ENCODE measurements at regions not wholly inside any gene's neighbourhood (a gene's known extent, or its start where the extent isn't known, plus 50 kb on each side); places are given as distances from the start of the nearest gene placed in this dataset.
A peak's percentile ranks its signal among the peaks of the same experiment; 100 is the strongest.
"Not testable (repeated sequence)": the region's sequence is repeated elsewhere in the genome, so short reads cannot be mapped to it uniquely, and the experiment has no call there.

DNA sequence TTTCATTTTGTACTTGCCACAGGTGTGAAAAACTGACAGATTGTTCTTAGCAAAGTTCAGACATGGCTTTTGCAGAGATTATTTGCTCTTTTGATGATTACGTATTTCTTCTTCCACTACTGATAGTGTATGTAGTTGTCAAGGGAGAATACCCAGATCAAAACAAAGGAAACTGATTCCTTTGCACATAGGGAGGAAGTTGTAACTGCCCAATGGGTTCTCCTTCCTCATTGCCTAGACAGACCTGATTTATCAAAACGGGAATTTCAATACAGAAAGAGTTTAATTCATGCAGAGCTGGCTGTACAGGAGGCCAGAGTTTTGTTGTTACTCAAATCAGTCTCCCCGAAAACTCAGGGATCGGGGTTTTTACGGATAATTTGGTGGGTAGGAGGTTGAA is 214.7 kb downstream of the BCAS1 start:
- no peak for DNase-seq

DNA sequence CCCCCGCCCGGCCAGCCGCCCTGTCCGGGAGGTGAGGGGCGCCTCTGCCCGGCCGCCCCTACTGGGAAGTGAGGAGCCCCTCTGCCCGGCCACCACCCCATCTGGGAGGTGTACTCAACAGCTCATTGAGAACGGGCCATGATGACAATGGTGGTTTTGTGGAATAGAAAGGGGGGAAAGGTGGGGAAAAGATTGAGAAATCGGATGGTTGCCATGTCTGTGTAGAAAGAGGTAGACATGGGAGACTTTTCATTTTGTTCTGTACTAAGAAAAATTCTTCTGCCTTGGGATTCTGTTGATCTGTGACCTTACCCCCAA is 215.8 kb downstream of the BCAS1 start:
- not testable (repeated sequence) for DNase-seq

DNA sequence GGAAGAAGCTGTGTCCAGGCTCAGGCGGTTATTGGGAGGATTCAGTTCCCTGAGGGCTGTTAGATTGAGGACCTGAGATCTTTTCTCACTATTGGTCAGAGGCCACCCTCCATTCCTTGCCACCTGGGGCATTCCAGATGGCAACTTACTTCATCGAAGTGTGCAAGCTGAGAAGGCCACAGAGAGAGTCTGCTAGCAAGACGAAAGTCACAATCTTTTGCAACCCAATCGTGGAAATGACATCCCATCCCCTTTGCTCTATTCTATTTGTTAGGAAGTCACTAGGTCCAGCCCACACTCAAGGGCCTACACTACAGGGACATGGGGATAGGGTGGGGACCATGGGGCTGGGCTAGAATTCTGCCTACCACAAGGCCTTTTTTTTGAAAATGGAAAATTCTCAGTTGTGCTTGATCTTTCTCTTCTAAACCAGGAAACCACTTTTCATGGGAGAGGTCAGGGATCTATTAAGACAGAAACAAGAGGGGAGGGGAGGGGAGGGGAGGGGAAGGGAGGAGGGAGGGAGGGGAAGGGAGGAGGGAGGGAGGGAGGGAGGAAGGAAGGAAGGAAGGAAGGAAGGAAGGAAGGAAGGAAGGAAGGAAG is 217.2 kb downstream of the BCAS1 start:
- DNase-seq, result no peak

DNA sequence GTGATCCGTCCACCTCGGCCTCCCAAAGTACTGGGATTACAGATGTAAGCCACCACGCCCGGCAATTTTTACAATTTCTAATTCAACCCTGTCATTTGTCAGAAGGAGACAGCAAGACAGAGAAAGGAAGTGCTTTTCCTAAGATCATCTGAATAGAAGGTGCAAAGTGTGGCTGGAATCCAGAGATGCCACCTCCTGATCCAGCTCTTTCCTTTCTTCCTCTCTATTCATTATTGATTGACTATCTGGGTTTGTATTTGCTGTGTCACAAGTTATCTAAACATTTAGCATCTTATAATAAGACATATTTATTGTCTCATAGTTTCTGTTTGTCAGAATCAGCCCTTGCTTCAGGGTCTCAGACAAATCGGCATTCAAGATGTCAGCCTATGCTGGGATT is 217.7 kb downstream of the BCAS1 start:
- no peak for DNase-seq

DNA sequence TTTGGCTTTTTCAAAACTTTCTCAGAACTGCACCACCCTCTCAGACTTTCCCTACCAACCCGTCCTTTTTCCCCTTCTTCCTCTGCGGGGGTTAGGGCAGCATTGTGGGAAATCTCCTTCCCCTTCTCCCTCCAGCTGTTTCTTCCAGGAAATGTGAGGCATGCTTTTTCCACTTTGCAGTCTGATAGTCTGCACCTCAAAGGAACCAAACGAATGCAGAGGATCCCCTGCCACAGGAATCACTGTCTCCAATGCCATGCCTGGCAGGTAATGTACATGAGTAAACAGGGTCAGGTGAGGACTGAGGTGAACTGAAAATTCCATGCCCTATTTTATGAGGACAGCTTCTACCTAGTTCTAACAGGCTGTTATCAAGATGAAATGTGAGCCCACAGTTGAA is 218.4 kb downstream of the BCAS1 start:
- no peak for DNase-seq

DNA sequence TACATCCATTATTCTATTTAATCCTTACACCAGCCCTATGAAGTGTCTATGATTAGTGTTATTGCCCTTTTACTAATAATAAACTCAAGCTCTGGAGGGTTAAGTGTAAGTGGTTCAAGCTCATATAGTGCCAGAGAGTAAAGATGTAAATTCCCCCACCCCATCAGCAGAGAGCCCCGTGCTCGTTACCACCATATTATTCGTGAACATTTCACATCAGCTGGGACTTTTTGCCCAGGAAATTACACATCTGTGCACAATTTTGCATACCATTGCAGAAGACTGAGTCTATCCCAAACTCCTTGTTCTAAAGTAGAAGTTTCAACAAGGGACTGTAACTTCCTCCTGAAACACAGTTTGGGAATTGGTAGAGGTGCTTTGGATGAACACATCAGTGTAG is 220.1 kb downstream of the BCAS1 start:
- no peak for DNase-seq

DNA sequence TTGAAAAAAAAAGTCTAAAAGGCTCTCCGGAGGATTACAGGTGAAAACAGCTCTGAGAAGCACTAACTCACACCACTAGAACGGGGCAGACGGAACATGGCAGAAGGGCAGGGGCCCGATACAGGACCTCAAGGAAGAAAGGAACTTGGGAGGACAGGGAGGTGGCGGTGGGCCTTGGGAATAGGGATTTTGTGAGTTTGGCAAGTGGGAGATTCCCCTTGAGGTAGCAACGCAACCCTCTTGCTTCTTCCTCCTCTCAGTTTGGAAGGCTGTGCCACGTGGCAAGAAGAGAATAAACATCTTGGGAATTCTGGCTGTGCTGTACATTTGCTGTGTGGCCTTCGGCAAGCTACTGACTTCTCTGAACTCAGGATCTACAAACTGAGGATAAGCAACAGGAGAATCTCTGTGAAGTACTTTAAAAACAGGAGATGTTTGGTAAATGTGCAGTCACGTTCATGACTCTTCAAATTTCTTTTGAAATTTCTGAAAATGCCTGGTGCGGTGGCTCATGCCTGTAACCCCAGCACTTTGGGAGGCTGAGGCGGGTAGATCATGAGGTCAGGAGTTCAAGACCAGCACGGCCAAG is 220.8 kb downstream of the BCAS1 start:
- no peak for DNase-seq

DNA sequence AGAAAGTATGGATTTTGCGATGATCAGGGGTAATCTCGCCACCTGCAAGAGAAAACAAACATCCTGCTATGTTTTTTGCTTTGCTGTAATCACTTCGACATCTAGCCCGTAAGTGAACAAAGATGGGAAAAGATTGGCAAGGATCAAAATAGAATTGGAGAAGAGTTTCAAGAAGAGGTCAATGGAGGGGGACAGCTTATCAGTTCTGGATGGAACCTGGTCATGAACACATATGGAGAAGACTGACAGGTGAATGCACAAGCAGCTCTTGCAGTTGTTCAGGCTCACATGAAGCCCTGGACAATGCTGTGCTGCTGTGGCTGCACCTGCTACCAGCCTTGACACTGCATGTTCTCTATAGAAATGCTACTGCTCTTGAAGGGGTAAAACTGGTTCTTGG is 222.1 kb downstream of the BCAS1 start:
- no peak for DNase-seq

DNA sequence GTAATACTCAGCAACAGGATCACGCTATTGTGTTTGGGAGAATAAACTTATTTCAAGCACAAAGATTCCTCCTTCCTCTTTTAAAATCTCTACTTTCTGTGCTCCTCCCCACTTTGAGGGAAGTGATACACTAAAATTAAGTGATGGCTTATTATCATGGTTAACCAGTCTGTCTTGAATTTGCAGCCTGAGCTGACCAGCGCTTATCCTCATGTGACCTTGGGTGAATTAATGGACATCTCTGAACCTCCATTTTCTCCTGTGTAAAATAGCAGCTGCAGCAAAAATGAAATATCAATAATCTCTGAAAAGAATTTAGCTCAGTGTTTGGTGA is 222.6 kb downstream of the BCAS1 start:
- DNase-seq, result no peak

DNA sequence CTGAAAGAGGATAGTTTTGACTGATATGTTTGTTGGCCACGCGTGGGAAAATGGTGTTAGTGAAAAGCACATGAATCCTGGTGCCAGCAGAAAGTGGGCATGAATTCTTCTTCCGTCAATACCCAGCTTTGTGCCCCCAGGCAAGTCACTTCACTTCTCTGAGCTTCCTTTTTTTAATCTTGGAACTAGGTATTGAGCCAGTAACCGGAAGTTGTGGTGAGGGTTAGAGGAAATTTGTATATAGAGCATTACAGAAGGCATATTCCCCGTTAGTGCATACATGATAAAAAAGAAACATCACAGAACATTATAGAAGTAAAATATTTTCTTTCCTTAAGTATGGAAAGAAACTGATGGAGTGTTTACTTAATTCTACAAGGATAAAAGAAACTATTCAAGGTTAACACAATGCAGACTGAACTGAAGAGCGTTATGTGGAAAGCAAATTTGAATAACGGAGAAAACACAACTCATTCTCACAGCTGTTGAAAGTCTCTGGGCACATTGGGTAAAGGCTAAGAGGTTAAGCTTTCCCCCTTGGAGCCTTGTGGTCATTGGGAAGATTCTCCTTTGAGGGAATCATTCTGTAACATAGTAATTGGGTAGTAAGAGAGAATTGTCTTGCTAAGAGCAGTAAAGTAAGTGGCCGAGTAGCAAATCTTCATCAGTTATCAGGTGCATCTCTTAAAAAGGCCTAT is 223.1 kb downstream of the BCAS1 start:
- DNase-seq, result no peak

DNA sequence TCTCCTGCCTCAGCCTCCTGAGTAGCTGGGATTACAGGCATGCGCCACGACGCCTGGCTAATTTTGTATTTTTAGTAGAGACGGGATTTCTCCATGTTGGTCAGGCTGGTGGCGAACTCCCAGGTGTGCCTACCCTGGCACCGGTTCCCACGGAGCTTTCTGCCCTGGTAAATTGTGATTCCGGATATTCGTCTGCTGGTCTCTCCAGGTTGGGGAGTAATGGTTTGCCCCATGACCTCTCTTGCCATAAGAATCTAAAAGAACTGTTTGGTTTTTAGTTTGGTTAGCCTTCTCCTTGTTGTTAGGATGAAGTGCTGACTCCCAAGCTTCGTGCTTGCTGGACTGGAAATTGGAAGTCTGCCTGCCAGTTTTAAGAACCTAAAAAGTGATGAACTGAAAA is 223.8 kb downstream of the BCAS1 start:
- DNase-seq, result no peak

DNA sequence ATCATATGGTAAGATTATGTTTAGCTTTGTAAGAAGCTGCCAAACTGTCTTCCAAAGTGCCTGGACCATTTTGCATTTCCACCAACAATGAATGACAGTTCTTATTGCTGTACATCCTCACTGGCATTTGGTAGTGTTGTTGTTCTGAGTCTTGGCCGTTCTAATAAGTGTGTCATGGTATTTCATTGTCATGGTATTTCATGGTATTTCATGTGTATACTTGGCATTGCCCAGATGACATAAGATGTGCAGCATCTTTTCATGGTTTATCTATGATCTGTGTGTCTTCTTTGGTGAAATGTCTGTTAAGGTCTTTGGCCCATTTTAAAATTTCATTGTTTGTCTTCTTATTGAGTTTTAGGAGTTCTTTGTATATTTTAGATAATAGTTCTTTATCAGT is 224.4 kb downstream of the BCAS1 start:
- DNase-seq, result peak; percentile 46

DNA sequence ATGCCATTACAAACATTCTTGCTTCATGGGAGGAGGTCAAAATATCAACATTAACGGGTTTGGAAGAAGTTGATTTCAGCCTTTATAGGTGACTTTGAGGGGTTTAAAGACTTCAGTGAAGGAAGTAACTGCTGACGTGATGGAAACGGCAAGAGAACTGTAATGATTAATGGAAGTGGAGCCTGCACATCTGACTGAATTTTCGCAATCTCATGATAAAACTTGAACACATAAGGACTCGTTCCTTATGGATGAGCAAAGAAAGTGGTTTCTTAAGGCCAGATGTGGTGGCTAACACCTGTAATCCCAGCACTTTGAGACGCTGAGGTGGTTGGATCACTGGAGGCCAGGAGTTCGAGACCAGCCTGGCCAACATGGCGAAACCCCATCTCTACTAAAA is 226.1 kb downstream of the BCAS1 start:
- DNase-seq, result no peak

DNA sequence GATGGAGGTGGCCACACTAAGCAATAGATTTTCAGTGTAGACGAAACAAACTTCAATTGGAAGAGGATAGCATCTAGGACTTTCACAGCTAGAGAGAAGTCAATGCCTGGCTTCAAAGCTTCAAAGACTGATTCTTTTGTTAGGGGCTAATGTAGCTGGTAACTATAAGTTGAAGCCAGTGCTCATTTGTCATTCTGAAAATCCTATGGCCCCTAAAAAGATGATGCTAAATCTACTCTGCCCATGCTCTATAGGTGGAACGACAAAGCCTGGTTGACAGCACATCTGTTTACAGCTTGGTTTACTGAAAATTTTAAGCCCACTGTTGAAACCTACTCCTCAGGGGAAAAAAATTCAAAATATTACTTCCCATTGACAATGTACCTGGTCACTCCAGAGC is 226.7 kb downstream of the BCAS1 start:
- DNase-seq, result no peak

DNA sequence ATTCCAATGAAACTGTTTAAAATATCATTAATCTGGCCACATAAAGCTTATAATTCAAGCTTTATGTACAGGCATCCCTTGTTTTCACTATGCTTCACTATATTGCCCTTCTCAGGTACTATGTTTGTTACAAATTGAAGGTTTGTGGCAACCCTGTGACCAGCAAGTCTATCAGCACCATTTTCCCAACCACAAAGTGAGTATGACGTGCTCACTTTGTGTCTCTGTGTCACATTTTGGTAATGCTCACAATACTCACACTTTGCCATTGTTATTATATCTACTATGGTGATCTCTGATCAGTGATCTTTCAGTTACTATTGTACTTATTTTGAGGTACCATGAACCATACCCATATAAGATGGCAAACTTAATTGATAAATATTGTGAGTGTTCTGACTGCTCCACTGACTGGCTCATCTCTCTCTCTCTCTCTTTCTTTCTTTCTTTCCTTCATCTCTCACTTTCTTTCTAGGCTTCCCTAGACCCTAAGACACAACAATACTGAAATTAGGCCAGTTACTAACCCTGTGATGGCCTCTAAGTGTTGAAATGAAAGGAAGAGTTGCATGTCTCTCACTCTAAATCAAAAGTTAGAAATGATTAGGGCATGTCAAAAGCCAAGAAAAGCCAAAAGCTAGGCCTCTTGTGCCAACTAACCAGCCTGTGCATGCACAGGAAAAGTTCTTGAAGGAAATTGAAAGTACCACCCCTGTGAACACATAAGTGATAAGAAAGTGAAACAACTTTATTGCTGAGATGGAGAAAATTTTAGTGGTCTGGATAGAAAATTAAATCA is 227.9 kb downstream of the BCAS1 start:
- DNase-seq, result no peak

DNA sequence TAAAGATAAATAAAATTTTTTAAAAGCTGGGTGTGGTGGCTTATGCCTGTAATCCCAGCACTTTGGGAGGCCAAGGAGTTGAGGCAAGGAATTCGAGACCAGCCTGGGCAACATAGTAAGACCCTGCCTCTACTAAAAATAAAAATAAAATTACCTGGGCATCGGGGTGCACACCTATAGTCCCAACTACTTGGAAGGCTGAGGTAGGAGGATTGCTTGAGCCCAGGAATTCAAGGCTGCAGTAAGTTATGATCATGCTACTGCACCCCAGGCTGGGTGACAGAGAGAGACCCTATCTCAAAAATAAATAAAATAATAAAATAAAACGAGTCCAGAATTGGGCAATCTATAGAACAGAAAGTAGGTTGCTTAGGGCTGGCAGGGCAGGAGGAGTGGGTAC is 228.7 kb downstream of the BCAS1 start:
- DNase-seq, result no peak

DNA sequence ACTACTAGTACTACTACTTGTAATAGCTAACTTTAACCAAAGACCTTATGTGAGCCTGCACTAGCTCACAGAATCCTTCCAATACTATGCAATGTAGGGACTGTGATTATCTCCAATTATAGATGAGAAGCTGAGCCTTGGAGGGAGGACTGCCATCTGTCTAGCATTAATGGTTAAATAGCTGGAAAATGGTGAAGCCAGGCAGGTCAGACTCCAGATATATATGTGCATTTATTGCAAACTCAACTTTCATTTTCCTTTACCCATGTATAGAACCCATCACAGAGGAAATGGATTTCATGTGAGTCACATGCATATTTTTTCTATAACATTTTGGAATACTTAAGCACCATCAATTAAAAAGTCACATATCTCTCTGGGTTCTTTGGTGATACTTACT is 229.9 kb downstream of the BCAS1 start:
- DNase-seq, result peak; percentile 67

DNA sequence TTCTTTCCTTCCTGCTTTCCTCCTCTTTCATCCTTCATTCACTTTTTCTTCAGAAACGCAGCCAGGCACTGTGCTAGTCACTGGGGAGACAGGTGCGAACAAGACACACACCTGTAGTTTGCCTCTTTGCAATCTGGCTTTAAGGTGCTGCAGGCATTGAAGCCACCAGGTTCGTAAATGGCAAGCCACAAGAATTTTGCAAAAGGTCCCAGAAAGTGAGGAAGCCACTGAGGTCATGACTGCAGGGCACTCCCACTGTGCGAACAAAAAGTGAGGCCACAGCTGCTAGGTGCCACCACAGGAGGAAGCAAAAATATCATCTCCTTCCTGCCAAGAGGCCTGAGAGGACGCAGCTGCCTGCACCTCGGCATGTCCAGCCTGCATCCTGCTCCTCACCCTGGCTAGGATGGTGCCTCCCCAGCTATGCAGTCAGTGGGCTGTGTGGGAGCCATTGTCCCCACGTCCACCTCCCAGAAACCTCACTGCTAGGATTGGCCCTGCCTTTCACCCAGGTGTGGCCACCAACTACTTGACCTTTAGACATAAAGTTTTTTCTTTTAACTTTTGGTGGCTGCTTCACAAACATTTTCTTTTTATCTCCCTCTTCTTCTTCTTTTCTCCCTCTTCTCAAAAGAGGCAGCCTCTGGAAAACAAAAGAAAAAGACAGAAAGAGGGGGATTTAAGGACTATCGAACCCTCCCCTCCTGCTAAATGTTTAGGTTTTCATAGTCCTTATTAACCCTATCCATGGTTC is 230.8 kb downstream of the BCAS1 start:
- DNase-seq, result no peak

DNA sequence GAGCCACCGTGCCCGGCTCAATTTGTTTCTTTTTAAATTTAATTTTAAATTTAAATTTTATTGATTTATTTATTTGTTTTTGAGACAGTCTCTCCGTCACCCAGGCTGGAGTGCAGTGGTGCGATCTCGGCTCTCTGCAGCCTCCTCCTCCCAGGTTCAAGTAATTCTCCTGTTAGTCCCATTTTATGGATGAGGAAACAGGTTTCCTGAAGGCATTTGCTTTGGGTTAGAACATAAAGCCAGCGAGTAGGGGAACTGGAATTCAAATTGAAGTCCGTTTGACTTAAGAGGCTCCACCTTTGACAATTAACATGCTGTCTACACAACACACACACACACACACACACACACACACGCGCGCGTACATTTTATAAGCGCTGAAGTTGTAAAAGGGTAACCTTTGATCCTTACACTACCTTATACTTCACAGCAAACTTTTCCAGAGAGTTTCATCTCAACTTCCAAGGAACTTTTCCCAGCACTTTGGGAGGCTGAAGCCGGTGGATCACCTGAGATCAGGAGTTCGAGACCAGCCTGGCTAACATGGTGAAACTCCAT is 232.0 kb downstream of the BCAS1 start:
- DNase-seq, result no peak

DNA sequence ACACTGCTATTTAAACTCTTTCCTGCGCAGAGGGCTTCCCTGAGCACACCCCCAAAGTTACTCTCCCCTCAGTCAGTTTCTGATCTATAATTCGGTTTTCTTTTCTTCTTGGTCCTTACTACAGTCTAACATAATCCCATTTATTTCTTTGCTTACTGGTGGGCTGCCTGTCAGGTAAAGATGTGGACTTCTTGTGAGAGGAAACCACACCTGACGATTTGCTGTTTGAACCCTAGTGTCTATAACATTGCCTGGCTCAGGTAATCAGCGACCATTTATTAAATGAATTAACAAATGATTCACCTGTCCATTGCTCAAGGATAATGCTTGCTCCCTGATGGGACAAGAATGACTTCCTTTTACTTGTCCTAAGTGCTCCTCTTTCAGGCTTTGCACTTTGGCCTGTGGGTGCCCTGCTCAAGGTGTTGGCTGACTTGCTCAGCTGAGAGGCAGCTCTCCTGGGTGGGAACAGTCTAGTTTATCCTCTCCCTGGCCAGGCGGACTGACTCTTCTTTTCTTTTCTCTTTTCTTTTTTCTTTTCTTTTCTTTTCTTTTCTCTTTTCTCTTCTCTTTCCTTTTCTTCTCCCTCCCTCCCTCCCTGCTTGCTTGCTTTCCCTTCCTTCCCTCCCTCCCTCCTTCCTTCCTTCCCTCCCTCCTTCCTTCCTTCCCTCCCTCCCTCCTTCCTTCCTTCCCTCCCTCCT is 233.1 kb downstream of the BCAS1 start:
- DNase-seq, result no peak

DNA sequence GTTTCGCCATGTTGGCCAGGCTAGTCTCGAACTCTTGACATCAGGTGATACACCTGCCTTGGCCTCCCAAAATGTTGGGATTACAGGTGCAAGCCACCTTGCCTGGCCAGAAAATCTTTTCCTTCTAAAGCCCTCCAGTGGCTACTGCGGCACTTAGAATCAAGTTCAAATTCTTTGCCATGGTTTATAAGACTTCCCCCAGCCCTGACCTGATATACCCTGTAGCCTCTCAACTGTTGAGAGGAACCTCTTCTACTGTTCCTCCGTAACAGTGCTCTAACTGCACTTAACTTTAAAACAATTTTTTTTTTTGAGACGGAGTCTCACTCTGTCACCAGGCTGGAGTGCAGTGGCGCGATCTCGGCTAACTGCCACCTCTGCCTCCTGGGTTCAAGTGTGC is 235.6 kb downstream of the BCAS1 start:
- DNase-seq, result no peak

DNA sequence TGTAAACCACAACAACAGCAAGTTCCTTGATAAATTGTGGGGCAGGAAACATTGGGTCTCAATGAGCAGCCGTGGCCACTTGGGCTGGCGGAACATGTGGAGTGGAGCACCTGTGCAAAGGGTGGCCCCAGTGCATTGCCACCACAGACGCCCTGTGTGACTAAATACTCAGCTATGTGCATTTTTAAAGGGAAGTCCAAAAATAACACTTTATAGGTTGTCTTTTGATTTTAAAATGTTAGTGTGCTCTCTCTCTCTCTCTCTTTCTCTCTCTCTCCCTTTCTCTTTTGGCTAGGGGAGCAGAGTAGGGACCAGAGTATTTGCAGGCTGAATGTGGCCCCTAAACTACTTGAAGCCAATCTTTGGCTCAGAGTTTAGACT is 236.3 kb downstream of the BCAS1 start:
- DNase-seq, result peak; percentile 44
